Activated naive CD8-positive, alpha-beta T cell treated with anti-CD3 and anti-CD28 coated beads, Interleukin-2, amount 10 ng/mL, durations not matched to agents 7 days and 5 days (primary cell): ENCODE measurements at regions not wholly inside any gene's neighbourhood (a gene's known extent, or its start where the extent isn't known, plus 50 kb on each side); places are given as distances from the start of the nearest gene placed in this dataset.

Experiments
- ATAC-seq: fragments of 150-1000 bp; cut with Tn5 transposase; one replicate; pipeline ENCODE4 v1.10.0; 2021; ENCODE audit warnings: low read depth, moderate library complexity
- POLR2A ChIA-PET: fragments of 350-600 bp; sonication (Branson Sonifier 250); formaldehyde crosslinking; loops from one replicate; lab custom pipeline; 2021; ENCODE audit warnings: antibody characterized with exemption; lab: Charles Lee
- DNase-seq: peaks from one replicate; pipeline ENCODE4 v3.0.0; 2021
- H3K27ac Mint-ChIP-seq: one replicate; pipeline ENCODE4 v1.8.0; 2022; ENCODE audit warnings: mild to moderate bottlenecking, mixed read lengths
- H3K27me3 Mint-ChIP-seq: one replicate; pipeline ENCODE4 v1.8.0; 2022; ENCODE audit warnings: mild to moderate bottlenecking, moderate library complexity, mixed read lengths
- H3K36me3 Mint-ChIP-seq: one replicate; pipeline ENCODE4 v1.8.0; 2021; ENCODE audit warnings: mild to moderate bottlenecking, mixed read lengths
- H3K4me1 Mint-ChIP-seq: one replicate; pipeline ENCODE4 v1.8.0; 2021; ENCODE audit warnings: mixed read lengths
- H3K4me3 Mint-ChIP-seq: one replicate; pipeline ENCODE4 v1.8.0; 2022; ENCODE audit warnings: mild to moderate bottlenecking, moderate library complexity, mixed read lengths
- H3K9me3 Mint-ChIP-seq: one replicate; pipeline ENCODE4 v1.8.0; 2021; ENCODE audit warnings: mixed read lengths

DNA sequence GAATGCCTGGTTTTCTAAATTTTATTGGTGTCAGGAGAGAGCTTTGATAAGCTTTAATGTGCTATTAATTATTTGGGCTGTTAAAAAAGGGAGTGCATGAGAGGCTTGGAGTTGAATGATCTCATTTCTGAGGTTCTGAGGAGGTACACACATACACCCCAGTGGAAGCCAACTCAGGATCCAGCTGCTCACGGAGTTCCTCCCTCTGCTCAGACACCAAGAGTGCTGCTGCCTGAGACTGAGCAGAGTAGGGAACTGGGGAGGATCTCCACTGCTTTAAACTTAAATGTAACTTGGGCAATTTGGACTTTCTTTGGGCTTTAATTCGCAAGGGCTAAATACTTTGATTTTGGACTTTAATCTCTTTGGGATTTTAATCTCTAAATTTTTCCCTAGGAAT lies 414.4 kb upstream of the CADM1 start:
- no peak overlapping the region for H3K27ac Mint-ChIP-seq
- peaks cover 2% of the 10 kb centered on the region for H3K9me3 Mint-ChIP-seq
- no peak overlapping the region for H3K4me3 Mint-ChIP-seq
- ATAC-seq = no peak
- peaks cover 1% of the 10 kb centered on the region for H3K27me3 Mint-ChIP-seq
- no peaks in the 10 kb centered on the region for H3K36me3 Mint-ChIP-seq
- DNase-seq = no peak
- POLR2A ChIA-PET = no interaction called here
- H3K4me1 Mint-ChIP-seq = no peaks in the 10 kb centered on the region

DNA sequence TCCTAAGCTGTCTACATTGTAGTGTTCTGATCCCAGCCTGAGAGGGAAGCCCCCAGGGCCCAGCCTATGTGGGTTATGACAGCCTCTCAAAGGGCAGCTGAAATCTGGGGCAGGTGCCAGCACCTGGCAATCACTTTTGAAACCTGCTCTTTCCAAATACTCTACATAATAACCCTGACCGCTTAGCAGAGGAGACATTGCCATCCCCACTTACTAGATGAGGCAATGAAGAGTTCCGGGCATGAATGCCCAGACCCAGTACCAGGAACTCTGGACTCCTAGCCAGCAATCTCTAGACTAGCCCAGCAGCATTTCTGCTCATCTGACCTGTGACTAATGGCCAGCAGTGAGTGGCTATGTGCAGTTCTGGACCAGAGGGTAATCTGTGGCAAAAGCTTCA lies 412.4 kb upstream of the CADM1 start:
- Mint-ChIP-seq H3K27me3 (peaks cover 1% of the 10 kb centered on the region), H3K4me3 (no peak overlapping the region)
- POLR2A ChIA-PET = no interaction called here

DNA sequence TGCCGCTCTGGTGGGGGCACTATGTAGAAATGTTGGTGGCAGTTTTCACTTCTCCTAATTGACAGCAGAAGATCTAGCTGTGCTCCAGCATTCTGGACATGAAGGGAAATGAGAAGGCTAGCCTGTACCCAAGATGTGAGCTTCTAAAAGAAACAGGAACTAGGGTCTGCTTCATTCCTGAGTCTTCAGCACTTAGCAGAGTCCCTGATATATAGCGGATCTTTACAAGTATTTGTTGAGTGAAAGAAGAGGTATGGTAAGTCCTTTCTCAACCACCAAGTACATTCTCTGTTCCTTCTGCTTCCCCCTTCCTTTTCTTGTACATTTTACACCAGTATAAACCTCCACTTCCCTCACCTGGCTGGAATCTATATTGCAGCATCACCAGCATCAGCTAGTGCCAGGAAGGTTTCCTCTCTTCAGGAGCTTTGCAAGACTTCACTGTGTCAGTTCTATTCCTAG lies 408.3 kb upstream of the CADM1 start:
- no peak for DNase-seq
- POLR2A ChIA-PET = no interaction called here
- no peaks in the 10 kb centered on the region for H3K36me3 Mint-ChIP-seq
- peaks cover 1% of the 10 kb centered on the region for H3K9me3 Mint-ChIP-seq
- peaks cover 1% of the 10 kb centered on the region for H3K27me3 Mint-ChIP-seq
- H3K4me1 Mint-ChIP-seq = no peaks in the 10 kb centered on the region
- H3K4me3 Mint-ChIP-seq = no peak overlapping the region
- no peak for ATAC-seq
- no peak overlapping the region for H3K27ac Mint-ChIP-seq

More for the DNA sequence above, 412.4 kb upstream of the CADM1 start:
- Mint-ChIP-seq H3K4me1 (no peaks in the 10 kb centered on the region), H3K36me3 (no peaks in the 10 kb centered on the region), H3K27ac (no peak overlapping the region), H3K9me3 (no peaks in the 10 kb centered on the region)
- ATAC-seq (no peak), DNase-seq (no peak)

DNA sequence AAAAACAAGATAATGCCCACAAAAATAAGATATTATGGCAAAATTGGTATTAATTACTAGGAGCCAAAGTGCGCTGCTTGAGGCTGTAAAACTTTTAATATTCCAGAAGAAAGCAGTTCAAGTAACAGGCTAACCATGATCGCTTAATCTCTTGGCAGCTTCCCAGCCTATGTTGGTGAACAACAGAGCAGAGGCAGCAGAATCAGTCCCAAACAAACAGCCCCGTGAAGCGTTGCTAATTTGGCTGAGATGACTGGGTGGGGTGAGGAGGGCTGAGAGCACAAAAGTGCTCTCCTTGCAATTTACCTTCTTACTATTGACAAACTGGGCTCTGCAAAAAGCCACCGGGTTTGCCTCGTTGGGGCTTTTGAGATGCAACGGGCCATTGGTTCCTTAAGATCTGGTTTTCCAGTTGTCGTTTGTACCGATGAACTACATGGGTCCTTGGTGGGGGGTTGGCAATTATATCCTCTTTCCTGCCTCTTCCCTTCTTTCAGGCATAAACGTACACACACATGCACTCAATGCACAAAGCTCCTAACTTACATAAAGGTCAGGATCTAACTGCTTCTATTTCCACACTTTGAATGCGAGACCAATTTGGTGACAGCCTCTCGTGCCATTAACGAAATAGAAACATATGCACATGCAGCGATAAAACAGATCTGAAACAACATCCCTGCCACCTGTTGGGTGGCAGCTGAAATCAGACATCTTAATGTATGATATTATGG lies 407.6 kb upstream of the CADM1 start:
- POLR2A ChIA-PET = no interaction called here
- ATAC-seq (no peak), DNase-seq (no peak)
- peaks cover 1% of the 10 kb centered on the region for H3K27me3 Mint-ChIP-seq
- H3K27ac Mint-ChIP-seq = no peak overlapping the region
- no peaks in the 10 kb centered on the region for H3K4me1 Mint-ChIP-seq
- no peaks in the 10 kb centered on the region for H3K36me3 Mint-ChIP-seq
- peaks cover 1% of the 10 kb centered on the region for H3K9me3 Mint-ChIP-seq
- H3K4me3 Mint-ChIP-seq = no peak overlapping the region

DNA sequence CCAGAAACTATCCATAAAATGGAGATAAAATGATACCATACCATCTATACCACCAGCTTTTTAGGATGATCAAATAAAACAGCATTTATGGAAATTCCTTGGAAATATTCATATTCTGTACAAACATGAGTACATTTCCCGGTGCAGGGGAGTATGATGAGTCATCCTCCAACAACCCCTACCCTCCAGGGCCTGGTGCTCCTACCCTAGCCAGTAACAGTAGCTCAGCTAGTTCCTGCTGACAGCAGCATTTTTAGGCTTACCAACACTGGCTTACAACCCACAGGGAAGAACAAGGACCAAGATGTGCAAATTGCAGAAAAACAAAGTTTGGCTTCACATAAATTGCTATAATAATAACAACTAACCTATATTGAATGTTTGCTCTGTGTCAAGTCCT lies 406.2 kb upstream of the CADM1 start:
- DNase-seq (no peak), ATAC-seq (no peak)
- Mint-ChIP-seq H3K4me1 (no peaks in the 10 kb centered on the region), H3K36me3 (no peaks in the 10 kb centered on the region), H3K4me3 (no peak overlapping the region), H3K27ac (no peak overlapping the region), H3K27me3 (no peaks in the 10 kb centered on the region), H3K9me3 (peaks cover 2% of the 10 kb centered on the region)
- POLR2A ChIA-PET = no interaction called here

DNA sequence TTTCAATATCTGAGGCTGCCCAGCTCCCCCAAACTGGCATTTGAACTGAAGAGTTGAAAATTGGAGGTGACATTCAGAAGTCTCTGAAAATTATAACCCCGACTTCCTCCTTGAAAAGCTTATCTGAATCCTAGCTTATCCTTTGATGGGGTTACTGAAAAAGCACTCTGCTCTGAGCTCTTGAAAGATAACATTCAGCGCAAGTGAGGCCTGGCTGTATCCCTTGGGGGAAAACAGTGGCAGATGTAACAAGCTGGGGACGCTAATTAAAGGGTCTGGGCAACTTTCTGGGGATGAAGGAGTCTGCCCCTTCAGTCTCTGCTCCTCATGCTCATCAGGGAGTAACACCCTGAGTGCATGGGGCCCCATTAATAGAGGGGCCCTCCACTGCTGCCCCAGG lies 402.0 kb upstream of the CADM1 start:
- Mint-ChIP-seq H3K4me1 (no peaks in the 10 kb centered on the region), H3K27ac (no peak overlapping the region), H3K4me3 (no peak overlapping the region), H3K36me3 (no peaks in the 10 kb centered on the region), H3K9me3 (peaks cover 2% of the 10 kb centered on the region), H3K27me3 (no peaks in the 10 kb centered on the region)
- POLR2A ChIA-PET = no interaction called here
- no peak for ATAC-seq
- DNase-seq = no peak

GRCh38 chr11:115905341-115906000 lies 401.3 kb upstream of the CADM1 start:
- DNase-seq = no peak
- Mint-ChIP-seq H3K36me3 (no peaks in the 10 kb centered on the region), H3K27ac (no peak overlapping the region)

DNA sequence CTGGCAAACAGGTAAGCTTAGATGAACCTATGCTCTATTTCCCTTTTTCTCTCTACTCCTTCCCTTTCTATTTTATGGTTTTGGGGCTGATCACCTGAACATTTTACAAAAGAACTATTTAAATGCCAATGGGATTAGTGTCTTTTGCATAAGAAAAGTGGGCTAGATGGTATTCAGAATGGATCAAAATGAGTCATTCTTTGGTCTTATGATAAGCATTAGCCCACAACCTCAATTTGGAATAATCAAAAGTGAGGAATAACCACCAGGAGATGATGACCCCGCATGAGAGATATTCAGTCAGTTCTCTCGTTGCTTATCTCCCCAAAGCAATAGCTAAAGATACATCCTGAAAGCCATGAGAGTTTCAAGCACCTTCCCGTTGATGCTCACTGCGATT lies 399.0 kb upstream of the CADM1 start:
- H3K27me3 Mint-ChIP-seq = no peaks in the 10 kb centered on the region
- no peaks in the 10 kb centered on the region for H3K4me1 Mint-ChIP-seq
- H3K9me3 Mint-ChIP-seq = peaks cover 1% of the 10 kb centered on the region
- POLR2A ChIA-PET = no interaction called here
- ATAC-seq = no peak
- H3K36me3 Mint-ChIP-seq = no peaks in the 10 kb centered on the region
- no peak overlapping the region for H3K4me3 Mint-ChIP-seq
- no peak overlapping the region for H3K27ac Mint-ChIP-seq
- no peak for DNase-seq

More at GRCh38 chr11:115905341-115906000, 401.3 kb upstream of the CADM1 start:
- POLR2A ChIA-PET = no interaction called here
- no peaks in the 10 kb centered on the region for H3K27me3 Mint-ChIP-seq
- peaks cover 2% of the 10 kb centered on the region for H3K9me3 Mint-ChIP-seq
- H3K4me1 Mint-ChIP-seq = no peaks in the 10 kb centered on the region
- no peak overlapping the region for H3K4me3 Mint-ChIP-seq
- ATAC-seq = no peak

- Mint-ChIP-seq H3K27ac (no peak overlapping the region), H3K4me1 (no peaks in the 10 kb centered on the region), H3K27me3 (no peaks in the 10 kb centered on the region), H3K9me3 (peaks cover 1% of the 10 kb centered on the region), H3K36me3 (no peaks in the 10 kb centered on the region), H3K4me3 (no peak overlapping the region)
- no peak for DNase-seq
- POLR2A ChIA-PET = no interaction called here
- no peak for ATAC-seq
Measured at GRCh38 chr11:115901069-115901468, 396.9 kb upstream of the CADM1 start.

- H3K27ac Mint-ChIP-seq = no peak overlapping the region
- DNase-seq = no peak
- H3K9me3 Mint-ChIP-seq = no peaks in the 10 kb centered on the region
- POLR2A ChIA-PET = no interaction called here
- H3K27me3 Mint-ChIP-seq = no peaks in the 10 kb centered on the region
- no peaks in the 10 kb centered on the region for H3K4me1 Mint-ChIP-seq
- no peak overlapping the region for H3K4me3 Mint-ChIP-seq
- H3K36me3 Mint-ChIP-seq = no peaks in the 10 kb centered on the region
- ATAC-seq = no peak
Measured at GRCh38 chr11:115900111-115900510, 395.9 kb upstream of the CADM1 start.

GRCh38 chr11:115897707-115898106 lies 393.5 kb upstream of the CADM1 start:
- Mint-ChIP-seq H3K4me1 (no peaks in the 10 kb centered on the region), H3K36me3 (no peaks in the 10 kb centered on the region), H3K27ac (no peak overlapping the region), H3K27me3 (no peaks in the 10 kb centered on the region), H3K4me3 (no peak overlapping the region), H3K9me3 (no peaks in the 10 kb centered on the region)
- POLR2A ChIA-PET = no interaction called here
- ATAC-seq (no peak), DNase-seq (no peak)

GRCh38 chr11:115896084-115896483 lies 391.9 kb upstream of the CADM1 start:
- Mint-ChIP-seq H3K36me3 (no peaks in the 10 kb centered on the region), H3K9me3 (no peaks in the 10 kb centered on the region), H3K4me3 (no peak overlapping the region), H3K27ac (no peak overlapping the region), H3K27me3 (no peaks in the 10 kb centered on the region), H3K4me1 (no peaks in the 10 kb centered on the region)
- POLR2A ChIA-PET = no interaction called here
- DNase-seq = no peak
- no peak for ATAC-seq

DNA sequence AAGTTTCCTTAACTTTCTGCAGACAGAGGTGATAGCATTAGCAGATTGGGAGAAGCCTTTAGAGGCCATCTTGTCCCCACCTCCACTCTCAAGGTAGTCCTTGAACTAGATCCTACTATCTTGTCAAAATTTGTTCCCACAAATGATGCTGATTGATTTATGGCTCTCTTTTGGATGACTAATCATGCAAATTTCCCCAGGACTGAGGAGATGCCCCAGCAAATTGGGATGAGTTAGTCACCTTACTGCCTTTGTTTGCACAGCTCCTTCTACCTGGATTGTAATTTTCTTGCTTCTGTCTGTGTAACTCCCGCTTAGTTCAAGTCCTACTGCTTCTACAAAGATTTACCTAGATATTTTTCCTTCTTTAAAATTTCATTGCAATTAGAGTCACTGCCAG lies 391.4 kb upstream of the CADM1 start:
- no peaks in the 10 kb centered on the region for H3K36me3 Mint-ChIP-seq
- H3K27ac Mint-ChIP-seq = no peak overlapping the region
- POLR2A ChIA-PET = no interaction called here
- H3K9me3 Mint-ChIP-seq = no peaks in the 10 kb centered on the region
- no peak for DNase-seq
- H3K27me3 Mint-ChIP-seq = no peaks in the 10 kb centered on the region
- H3K4me1 Mint-ChIP-seq = no peaks in the 10 kb centered on the region
- no peak for ATAC-seq
- H3K4me3 Mint-ChIP-seq = no peak overlapping the region

DNA sequence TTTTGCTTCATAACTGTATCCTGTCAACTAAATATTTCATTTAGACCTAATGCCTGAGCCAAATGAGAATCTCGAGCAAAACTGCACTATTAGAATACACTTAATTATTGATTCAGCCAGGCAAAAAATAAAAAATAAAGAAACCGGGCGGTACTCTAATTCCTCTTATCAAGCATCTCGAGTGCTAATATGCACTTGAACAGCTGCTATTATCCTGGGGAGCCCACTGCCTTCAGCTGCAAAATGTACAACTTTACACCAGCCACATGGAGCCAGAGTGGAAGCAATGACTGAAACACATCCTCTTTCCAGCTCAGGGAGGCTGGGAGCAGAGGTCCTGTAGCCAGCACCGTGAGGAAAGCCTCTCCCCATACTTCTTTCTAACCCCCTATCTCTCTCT lies 390.0 kb upstream of the CADM1 start:
- ATAC-seq (no peak), DNase-seq (no peak)
- H3K27me3 Mint-ChIP-seq = no peaks in the 10 kb centered on the region
- POLR2A ChIA-PET = no interaction called here
- H3K36me3 Mint-ChIP-seq = no peaks in the 10 kb centered on the region
- H3K4me1 Mint-ChIP-seq = no peaks in the 10 kb centered on the region
- H3K9me3 Mint-ChIP-seq = no peaks in the 10 kb centered on the region
- H3K27ac Mint-ChIP-seq = no peak overlapping the region
- no peak overlapping the region for H3K4me3 Mint-ChIP-seq
